H1 (cell line): ENCODE measurements at regions not wholly inside any gene's neighbourhood (a gene's known extent, or its start where the extent isn't known, plus 50 kb on each side); places are given as distances from the start of the nearest gene placed in this dataset.

ENCODE experiments used
- CTCF ChIA-PET: fragments of 300-600 bp; sonication (Branson Sonifier 250); formaldehyde crosslinking; loops from one replicate; lab custom pipeline; 2021; ENCODE audit not compliant: partially characterized antibody; lab: Charles Lee
- POLR2A ChIA-PET: fragments of 300-600 bp; sonication (Branson Sonifier 250); formaldehyde crosslinking; loops from one replicate; lab custom pipeline; 2021; ENCODE audit warnings: inconsistent platforms; ENCODE audit not compliant: partially characterized antibody; lab: Charles Lee
- DNase-seq, 2 experiments: peaks; one replicate each; pipeline versions ENCODE4 v3.0.0 to v3.0.0-alpha.2; 2010 to 2022; ENCODE audit warnings: low spot score in 2 of 2, low read depth in 1 of 2, mixed read lengths in 1 of 2
- FAIRE-seq: peaks from 2 replicates; lab custom pipeline; 2011; peaks lifted over from hg19 to GRCh38; lab: Jason Lieb, UNC
- H2AFZ ChIP-seq: 2 replicates; pipeline ENCODE4 v1.8.1; 2012; ENCODE audit warnings: low read length, inconsistent platforms
- H2AK5ac ChIP-seq: 2 replicates; pipeline ENCODE4 v1.6.1; 2013; ENCODE audit warnings: low read depth, low read length
- H2BK120ac ChIP-seq: replicated peaks from 2 replicates; pipeline ENCODE3; 2013; ENCODE audit warnings: low read depth, low read length, inconsistent platforms
- H2BK12ac ChIP-seq: 2 replicates; pipeline ENCODE4 v1.6.1; 2013; ENCODE audit warnings: low read depth, low read length
- H2BK15ac ChIP-seq: 2 replicates; pipeline ENCODE4 v1.6.1; 2013; ENCODE audit warnings: low read length
- H2BK20ac ChIP-seq: 2 replicates; pipeline ENCODE4 v1.6.1; 2013; ENCODE audit warnings: low read length
- H2BK5ac ChIP-seq: 2 replicates; pipeline ENCODE4 v1.6.1; 2013; ENCODE audit warnings: low read depth, low read length
- H3K14ac ChIP-seq: 2 replicates; pipeline ENCODE4 v1.6.1; 2013; ENCODE audit warnings: inconsistent platforms; ENCODE audit not compliant: insufficient read length
- H3K18ac ChIP-seq: 2 replicates; pipeline ENCODE4 v1.6.1; 2013; ENCODE audit warnings: low read length; ENCODE audit errors: extremely low read depth
- H3K23ac ChIP-seq: 2 replicates; pipeline ENCODE4 v1.6.1; 2013; ENCODE audit warnings: inconsistent platforms; ENCODE audit not compliant: insufficient read length
- H3K23me2 ChIP-seq: 2 replicates; pipeline ENCODE4 v1.6.1; 2013; ENCODE audit warnings: low read depth, low read length
- H3K27ac ChIP-seq: 2 replicates; pipeline ENCODE4 v1.6.1; 2011; ENCODE audit warnings: low read depth, low read length, inconsistent platforms
- H3K27me3 ChIP-seq, 4 experiments: replicated peaks in 1 of 4; 1 replicate in 1 of 4; 2 replicates in 3 of 4; pipeline versions ENCODE4 v1.6.1 to v1.8.1; 2011 to 2013; ENCODE audit warnings: low read length in 3 of 4, mild to moderate bottlenecking in 3 of 4, inconsistent platforms in 2 of 4, mixed read lengths in 2 of 4, moderate library complexity in 1 of 4; ENCODE audit not compliant: control insufficient read depth in 3 of 4, insufficient read depth in 3 of 4; ENCODE audit errors: extremely low read depth in 1 of 4
- H3K36me3 ChIP-seq, 4 experiments: 2 replicates each; pipeline versions ENCODE4 v1.6.1 to v1.8.1; 2011 to 2013; ENCODE audit warnings: mild to moderate bottlenecking in 4 of 4, low read length in 3 of 4, moderate library complexity in 2 of 4, control low read depth in 1 of 4, inconsistent platforms in 1 of 4; ENCODE audit not compliant: insufficient read depth in 4 of 4, control insufficient read depth in 2 of 4
- H3K4ac ChIP-seq: replicated peaks from 2 replicates; pipeline ENCODE3; 2013; ENCODE audit warnings: low read length, low read depth, mixed read lengths, inconsistent platforms; ENCODE audit not compliant: insufficient read length
- H3K4me1 ChIP-seq, 4 experiments: replicated peaks in 1 of 4; 1 replicate in 1 of 4; 2 replicates in 3 of 4; pipeline versions ENCODE4 v1.6.1 to v1.8.1; 2011 to 2013; ENCODE audit warnings: low read length in 3 of 4, inconsistent platforms in 2 of 4, mixed read lengths in 1 of 4; ENCODE audit not compliant: insufficient read depth in 4 of 4, control insufficient read depth in 3 of 4
- H3K4me2 ChIP-seq, 2 experiments: 2 replicates each; pipeline versions ENCODE4 v1.6.1 to v1.8.1; 2011 to 2013; ENCODE audit warnings: low read depth in 2 of 2, low read length in 2 of 2, control low read depth in 1 of 2, inconsistent platforms in 1 of 2, mild to moderate bottlenecking in 1 of 2; ENCODE audit not compliant: insufficient read depth in 1 of 2
- H3K4me3 ChIP-seq, 4 experiments: fragments of 200-600, 300-600 bp in 1 of 4; sonication (generic), shearing (Covaris generic), sonication (Bioruptor Twin) in 1 of 4; 2 replicates each; pipeline versions ENCODE4 v1.5.1 to v1.8.1; 2011 to 2016; ENCODE audit warnings: low read length in 4 of 4, low read depth in 3 of 4, control low read depth in 2 of 4, inconsistent platforms in 2 of 4, mild to moderate bottlenecking in 2 of 4, mixed read lengths in 1 of 4, moderate library complexity in 1 of 4; ENCODE audit not compliant: insufficient read depth in 2 of 4; ENCODE audit errors: extremely low read depth in 1 of 4
- H3K56ac ChIP-seq: replicated peaks from 2 replicates; pipeline ENCODE3; 2013; ENCODE audit warnings: low read depth, mild to moderate bottlenecking, mixed read lengths, low read length, inconsistent platforms; ENCODE audit not compliant: insufficient read length
- H3K79me1 ChIP-seq: 2 replicates; pipeline ENCODE4 v1.6.1; 2013; ENCODE audit warnings: low read depth, low read length, control low read depth
- H3K79me2 ChIP-seq, 2 experiments: 2 replicates each; pipeline versions ENCODE4 v1.6.1 to v1.8.1; 2012 to 2013; ENCODE audit warnings: low read length in 2 of 2, mild to moderate bottlenecking in 2 of 2, inconsistent platforms in 1 of 2; ENCODE audit not compliant: insufficient read depth in 2 of 2, control insufficient read depth in 1 of 2
- H3K9ac ChIP-seq, 4 experiments: replicated peaks in 1 of 4; 1 replicate in 1 of 4; 2 replicates in 3 of 4; pipeline versions ENCODE4 v1.6.1 to v1.8.1; 2011 to 2013; ENCODE audit warnings: low read depth in 3 of 4, low read length in 3 of 4, control low read depth in 2 of 4, mild to moderate bottlenecking in 2 of 4, moderate library complexity in 2 of 4, inconsistent platforms in 1 of 4; ENCODE audit errors: extremely low read depth in 1 of 4
- H3K9me3 ChIP-seq, 2 experiments: 2 replicates each; pipeline versions ENCODE4 v1.6.1 to v1.8.1; 2012 to 2013; ENCODE audit warnings: mild to moderate bottlenecking in 2 of 2, moderate library complexity in 2 of 2, control low read depth in 1 of 2, inconsistent platforms in 1 of 2, low read depth in 1 of 2, low read length in 1 of 2, mixed read lengths in 1 of 2; ENCODE audit not compliant: insufficient read depth in 2 of 2
- H4K20me1 ChIP-seq, 2 experiments: replicated peaks in 1 of 2; 2 replicates each; pipeline versions ENCODE3 to v1.8.1; 2011 to 2013; ENCODE audit warnings: inconsistent platforms in 2 of 2, low read length in 2 of 2, mild to moderate bottlenecking in 1 of 2; ENCODE audit not compliant: insufficient read depth in 2 of 2, control insufficient read depth in 1 of 2
- H4K5ac ChIP-seq: 2 replicates; pipeline ENCODE4 v1.6.1; 2013; ENCODE audit warnings: low read length, low read depth, mixed read lengths, inconsistent platforms; ENCODE audit not compliant: insufficient read length
- H4K8ac ChIP-seq: 2 replicates; pipeline ENCODE4 v1.8.0; 2013; ENCODE audit warnings: mild to moderate bottlenecking, moderate library complexity, low read length, inconsistent platforms; ENCODE audit not compliant: insufficient read depth; ENCODE audit errors: extremely low read depth
- H4K91ac ChIP-seq: replicated peaks from 2 replicates; pipeline ENCODE3; 2013; ENCODE audit warnings: low read length, mixed read lengths, inconsistent platforms; ENCODE audit not compliant: insufficient read length
- EGR1 ChIP-seq: IDR thresholded peaks from 2 replicates; pipeline ENCODE4 v1.6.1; 2011; ENCODE audit warnings: low read depth, low read length, borderline replicate concordance
- NANOG ChIP-seq: IDR thresholded peaks from 2 replicates; pipeline ENCODE4 v1.6.1; 2011; ENCODE audit warnings: low read length, low read depth, mild to moderate bottlenecking, inconsistent platforms; ENCODE audit not compliant: insufficient read depth, poor library complexity, severe bottlenecking
- WGBS, 2 experiments: shearing (Covaris generic) in 1 of 2; methylation state at CpG; one replicate each; pipeline versions ENCODE4 v1.1.6 to v1.1.7; 2013 to 2015; ENCODE audit warnings: low lambda C conversion rate in 2 of 2, mixed read lengths in 2 of 2, inconsistent platforms in 1 of 2, low coverage in 1 of 2, missing lambda C conversion rate in 1 of 2; ENCODE audit not compliant: insufficient replicate concordance in 2 of 2, insufficient coverage in 1 of 2, insufficient read length in 1 of 2; ENCODE audit errors: extremely low coverage in 1 of 2, missing lambda C conversion rate in 1 of 2; 5-methylcytosine and 5-hydroxymethylcytosine counted together

DNA sequence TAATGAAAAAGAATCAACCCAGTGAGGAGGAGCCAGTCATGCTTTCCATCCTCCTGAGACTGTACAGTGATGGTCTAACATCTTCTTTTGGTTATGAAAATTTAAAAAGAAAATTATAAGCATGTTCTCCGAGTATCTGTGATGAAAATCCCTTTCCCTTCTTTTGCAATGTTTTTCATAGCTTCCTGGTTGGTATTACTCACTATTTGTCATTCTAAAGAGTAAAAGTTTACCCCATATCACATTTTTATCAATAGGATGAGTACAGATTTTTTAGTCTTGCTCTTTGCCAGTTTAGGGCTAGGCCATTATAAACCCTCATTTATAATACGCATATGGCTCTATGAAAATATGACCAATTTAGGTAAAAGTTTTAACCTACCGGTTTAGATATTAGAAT, 564.1 kb downstream of the SUCLG1 start:
- no peak overlapping the region for H2BK20ac ChIP-seq
- ChIA-PET POLR2A (no interaction called here), CTCF (no interaction called here)
- H3K4me3 ChIP-seq: no peak overlapping the region
- no peak overlapping the region for H3K18ac ChIP-seq
- H3K14ac ChIP-seq: no peak overlapping the region
- H2AFZ ChIP-seq: no peak overlapping the region
- no peak overlapping the region for H2BK12ac ChIP-seq
- FAIRE-seq (no peak), DNase-seq (no peak)
- no peak overlapping the region for H3K9ac ChIP-seq
- no peaks in the 10 kb centered on the region for H3K23me2 ChIP-seq
- no peak overlapping the region for H2BK15ac ChIP-seq
- no peak overlapping the region for H3K4me2 ChIP-seq
- H3K79me2 ChIP-seq: no peaks in the 10 kb centered on the region
- 92% methylated on average over 3 of the region's 3 CpGs; no CpG with 5 or more reads in 1 of the 2 experiments for WGBS, 2 experiments
- no peak overlapping the region for H3K56ac ChIP-seq
- peak overlapping the region; percentile 33 for H4K5ac ChIP-seq
- no peaks in the 10 kb centered on the region; a peak in 1 of 4 replicates for H3K9me3 ChIP-seq
- no peak overlapping the region for H3K4ac ChIP-seq
- no peak overlapping the region for H3K23ac ChIP-seq
- peaks cover 0 to 1% (median 0%) of the 10 kb centered on the region in 4 experiments; a peak in 2 of 7 replicates for H3K27me3 ChIP-seq
- H4K8ac ChIP-seq: no peak overlapping the region
- H2BK120ac ChIP-seq: no peak overlapping the region
- H2BK5ac ChIP-seq: no peak overlapping the region
- no peaks in the 10 kb centered on the region for H4K20me1 ChIP-seq
- no peak overlapping the region for H3K27ac ChIP-seq
- no peak overlapping the region for H4K91ac ChIP-seq
- H3K4me1 ChIP-seq: no peaks in the 10 kb centered on the region
- H3K79me1 ChIP-seq: no peaks in the 10 kb centered on the region
- H3K36me3 ChIP-seq: no peaks in the 10 kb centered on the region; a peak in 1 of 8 replicates
- no peak overlapping the region for H2AK5ac ChIP-seq
- no peak for TF ChIP-seq NANOG
- TF ChIP-seq EGR1: no peak
